Stimulated activated CD4-positive, alpha-beta T cell treated with anti-CD3 and anti-CD28 coated beads, Interleukin-4, amount 100 ng/mL, for 24 hours (primary cell): ENCODE measurements at regions not wholly inside any gene's neighbourhood (a gene's known extent, or its start where the extent isn't known, plus 50 kb on each side); places are given as distances from the start of the nearest gene placed in this dataset.

Experiments
- DNase-seq: peaks from one replicate; pipeline ENCODE4 v3.0.0-alpha.2; 2020

DNA sequence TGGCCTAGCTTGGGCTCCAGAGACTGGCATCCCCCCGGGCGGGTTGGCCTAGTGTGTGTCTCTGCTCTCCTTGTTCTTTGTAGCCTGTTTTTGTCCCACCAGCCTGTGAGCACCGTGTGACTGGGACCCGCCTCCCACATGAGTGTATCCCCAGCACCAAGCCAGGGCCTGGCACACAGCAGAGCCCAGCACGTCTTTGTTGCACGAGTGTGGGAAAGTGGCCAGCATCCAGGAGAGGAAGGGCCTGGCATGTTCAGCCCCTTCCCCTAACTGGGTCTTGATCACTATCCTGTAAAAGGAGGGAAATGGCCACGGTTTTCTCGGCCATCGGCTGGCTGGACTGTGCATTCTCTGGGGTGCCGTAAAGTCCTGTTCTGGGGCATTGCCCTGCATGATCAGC is 290.1 kb downstream of the BMP7 start:
- DNase-seq = no peak

DNA sequence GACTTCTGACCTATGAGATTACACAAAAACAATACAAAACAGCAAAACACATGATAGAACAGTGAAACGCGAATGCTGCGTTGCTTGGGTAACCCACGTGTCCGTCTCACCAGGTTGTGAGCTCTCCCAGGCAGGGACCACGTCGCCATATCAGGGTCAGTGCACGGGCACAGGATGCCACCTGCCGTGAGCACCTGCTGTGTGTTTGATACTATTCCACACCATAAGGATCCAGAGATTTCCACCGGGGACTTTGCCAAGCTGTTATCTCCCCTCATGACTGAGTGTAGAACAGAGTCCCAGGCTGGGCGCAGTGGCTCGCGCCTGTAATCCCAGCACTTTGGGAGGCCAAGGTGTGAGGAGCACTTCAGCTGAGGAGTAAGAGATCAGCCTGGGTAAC is 288.0 kb downstream of the BMP7 start:
- no peak for DNase-seq

- DNase-seq = no peak
These were observed 287.3 kb downstream of the BMP7 start for GRCh38 chr20:56979125-56979524.

DNA sequence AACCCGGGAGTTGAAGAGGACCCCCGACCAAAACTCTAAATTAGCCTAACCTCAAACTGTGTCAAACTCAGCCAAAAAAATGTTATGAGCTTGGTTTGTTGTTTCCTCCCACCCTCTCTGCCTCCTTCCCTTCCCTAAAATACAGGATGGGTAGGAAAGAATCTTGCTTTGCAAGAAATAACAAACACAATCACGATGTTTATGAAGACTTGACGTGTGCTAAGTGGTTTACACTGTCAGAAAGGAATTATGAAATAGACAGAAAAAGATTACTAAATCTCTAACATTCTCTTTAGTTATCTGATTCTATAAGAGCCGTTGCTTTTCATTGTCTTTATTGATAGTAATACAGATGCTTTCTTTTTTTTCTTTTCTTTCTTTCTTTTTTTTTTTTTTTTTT is 285.1 kb downstream of the BMP7 start:
- no peak for DNase-seq

DNA sequence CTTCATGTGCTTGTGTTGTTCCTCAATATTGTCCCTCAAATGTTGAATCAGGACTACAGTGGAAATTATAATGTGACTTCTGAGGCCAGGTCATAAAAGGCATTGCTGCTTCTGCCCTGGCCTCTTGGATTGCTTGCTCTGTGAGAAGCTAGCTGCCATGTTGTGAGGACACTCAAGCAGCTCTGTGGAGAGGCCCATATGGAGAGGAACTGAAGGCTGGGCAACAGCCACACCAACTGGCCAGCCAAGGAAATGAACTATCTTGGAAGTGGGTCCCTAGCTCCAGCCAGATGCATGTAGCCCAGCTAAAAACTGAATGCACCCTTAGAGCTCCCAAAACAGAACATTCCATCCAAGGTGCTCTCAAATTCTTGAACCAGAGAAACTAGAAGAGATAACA is 282.6 kb downstream of the BMP7 start:
- DNase-seq = no peak

GRCh38 chr20:56985066-56985685 is 281.3 kb downstream of the BMP7 start:
- DNase-seq = no peak

GRCh38 chr20:56986476-56986875 is 280.0 kb downstream of the BMP7 start:
- DNase-seq = no peak

GRCh38 chr20:56986931-56987720 is 279.3 kb downstream of the BMP7 start:
- no peak for DNase-seq

DNA sequence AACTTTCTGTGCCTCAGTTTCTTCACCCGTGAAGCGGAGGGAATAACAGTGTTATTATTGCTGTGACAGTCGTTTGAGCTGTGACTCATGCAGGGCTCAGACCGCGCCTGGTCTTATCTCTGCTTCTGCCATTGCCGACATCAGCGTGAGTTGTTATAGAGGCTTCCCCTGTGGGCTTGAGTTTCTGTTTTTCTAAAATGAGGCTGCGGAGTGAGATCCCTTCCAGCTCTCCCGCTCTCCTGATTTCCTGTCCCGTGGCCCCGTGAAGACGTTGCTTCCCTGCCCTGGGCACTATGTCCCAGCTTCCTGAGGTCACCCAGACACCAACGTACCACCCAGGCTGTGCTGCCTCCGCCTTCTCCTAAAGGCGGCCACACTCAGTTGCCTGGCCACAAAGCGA is 278.5 kb downstream of the BMP7 start:
- no peak for DNase-seq

- no peak for DNase-seq
These were observed 278.0 kb downstream of the BMP7 start for GRCh38 chr20:56988446-56988845.

DNA sequence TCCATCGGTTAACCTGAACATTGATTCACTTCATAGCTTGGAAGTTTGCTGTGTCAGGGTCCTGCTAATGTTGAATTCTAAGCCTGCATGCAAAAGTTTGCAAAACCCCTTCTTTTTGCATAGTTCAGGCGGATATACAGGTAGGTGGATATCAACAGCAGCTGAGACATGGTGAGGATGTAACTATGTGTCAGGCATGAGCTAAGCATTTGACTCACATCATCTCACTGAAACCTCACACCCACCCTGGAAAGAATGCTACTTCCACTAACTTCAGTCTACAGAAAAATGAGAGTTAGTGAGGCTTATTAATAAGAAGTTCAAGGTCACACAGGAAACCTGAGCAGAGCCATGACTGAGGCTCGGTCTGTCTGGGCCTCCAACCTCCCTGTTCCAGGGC is 276.9 kb downstream of the BMP7 start:
- no peak for DNase-seq

DNA sequence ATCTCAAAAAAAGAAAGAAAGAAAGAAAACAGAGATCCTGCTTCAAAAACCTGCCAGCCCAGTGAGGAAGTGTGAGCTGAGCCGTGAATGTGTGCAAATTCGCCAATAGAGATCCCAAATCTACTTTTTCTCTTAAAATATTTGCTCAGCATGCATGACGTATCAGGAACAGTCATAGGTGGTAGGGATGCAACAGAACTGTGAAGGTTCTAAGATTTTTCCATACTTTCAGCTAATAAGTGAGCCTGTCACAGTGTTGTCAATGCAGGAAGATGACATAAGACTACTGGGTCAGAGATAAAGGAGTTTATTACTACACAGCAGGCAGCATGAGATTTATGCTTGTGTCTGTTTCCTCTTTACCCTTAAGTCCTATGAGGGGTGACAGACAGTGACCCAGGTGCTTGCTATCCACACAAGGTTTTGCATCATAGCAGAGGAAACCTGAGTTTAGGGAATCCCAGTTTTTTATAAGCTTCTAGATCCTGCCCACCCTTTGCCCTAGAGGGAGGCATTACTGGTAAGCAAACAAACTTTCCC is 273.4 kb downstream of the BMP7 start:
- no peak for DNase-seq

DNA sequence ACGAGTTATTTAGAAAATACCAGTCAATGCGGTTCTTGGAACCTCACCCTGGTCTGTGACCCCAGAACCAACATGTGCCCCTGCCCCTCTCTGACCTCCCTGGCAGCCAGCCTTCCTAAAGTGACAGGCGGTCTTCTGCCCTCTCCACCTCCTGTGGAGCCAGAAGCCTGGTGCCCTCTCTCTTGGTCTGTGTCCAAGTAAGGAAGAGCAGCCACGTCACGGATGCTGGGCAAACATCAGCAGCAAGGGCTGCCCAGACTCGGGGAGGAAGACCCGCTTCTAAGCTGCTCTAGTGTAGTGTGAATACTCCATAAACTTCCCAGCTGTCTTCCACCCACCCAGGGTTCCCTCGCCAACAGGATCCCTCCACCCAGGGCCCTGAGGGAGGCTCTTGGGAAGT is 272.4 kb downstream of the BMP7 start:
- DNase-seq = no peak

DNA sequence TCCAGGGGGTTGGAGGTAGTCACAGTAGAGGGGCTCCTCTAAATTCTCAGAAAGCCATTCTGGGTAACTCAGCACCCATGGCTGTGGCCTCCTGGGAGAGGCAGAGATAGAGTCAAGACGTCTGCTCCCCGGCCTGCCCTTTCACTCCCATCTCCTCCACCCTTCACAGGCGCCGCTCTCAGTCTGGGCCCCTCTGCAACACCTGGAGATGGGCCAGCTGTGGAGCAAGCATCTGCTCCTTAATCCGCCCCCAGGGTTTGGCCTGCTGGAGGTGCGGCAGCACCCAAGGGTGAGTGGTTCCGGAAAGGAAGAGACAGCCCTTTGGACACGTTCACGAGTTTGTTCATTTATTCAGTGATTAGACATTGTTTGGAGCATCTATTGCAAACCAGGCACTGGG is 271.3 kb downstream of the BMP7 start:
- no peak for DNase-seq

DNA sequence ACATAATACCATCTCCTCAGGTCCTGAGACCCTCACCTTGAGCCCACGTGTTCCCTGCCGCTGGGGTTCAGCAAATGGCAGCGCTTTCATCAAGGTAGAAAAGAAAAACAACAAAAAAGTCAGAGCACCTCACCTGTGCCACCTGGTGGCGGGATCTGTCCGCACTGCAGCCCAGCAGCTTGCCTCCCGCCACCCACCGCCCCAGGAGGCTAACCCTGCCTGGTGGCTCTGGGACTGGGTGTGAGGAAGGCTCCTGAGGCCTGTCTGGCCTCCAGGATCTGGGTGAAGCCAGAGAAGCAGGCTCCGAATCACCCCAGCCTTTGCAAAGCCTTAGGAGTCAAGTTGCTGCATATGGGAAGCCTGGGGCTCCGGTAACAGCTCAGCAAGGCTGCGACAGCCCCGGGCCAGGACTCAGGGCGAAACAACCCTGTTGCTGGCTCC is 270.8 kb downstream of the BMP7 start:
- DNase-seq = no peak

DNA sequence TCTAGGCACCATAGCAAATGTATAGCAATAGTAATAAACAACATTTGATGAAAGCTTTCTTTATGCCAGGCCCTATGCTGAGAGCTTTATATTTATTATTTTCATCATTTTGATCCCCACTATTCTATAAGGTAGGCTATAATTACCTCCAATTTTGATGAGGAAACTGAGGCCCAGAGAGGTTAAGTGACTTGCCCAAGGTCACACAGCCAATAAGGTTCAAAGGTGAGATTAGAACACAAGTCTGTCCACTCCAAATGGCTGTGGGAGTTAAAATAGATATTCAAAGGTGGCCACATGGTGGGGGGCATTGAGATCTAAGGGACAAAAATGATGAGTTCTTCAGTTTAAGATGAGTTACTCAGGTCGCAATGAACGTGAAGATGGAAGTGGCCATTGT is 269.9 kb downstream of the BMP7 start:
- no peak for DNase-seq

DNA sequence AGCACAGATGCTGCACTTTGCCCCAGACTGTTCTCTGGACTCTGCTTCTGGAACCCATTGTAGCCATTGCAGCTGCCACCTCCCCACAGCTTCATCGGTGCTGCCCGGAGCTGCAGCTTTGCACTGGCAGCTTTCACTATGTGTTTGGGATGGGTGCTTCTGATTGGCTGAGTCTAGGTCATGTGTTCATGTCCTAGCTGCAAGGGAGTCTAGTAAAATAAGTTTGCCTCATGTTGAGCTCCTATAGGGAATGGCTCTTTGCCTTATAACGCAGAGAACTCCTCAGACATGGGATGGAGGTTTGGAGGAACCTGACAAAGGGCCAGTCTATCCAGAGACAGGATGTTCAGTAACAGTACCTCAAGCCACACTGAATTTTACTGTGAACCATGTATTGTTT is 268.0 kb downstream of the BMP7 start:
- DNase-seq = no peak

- no peak for DNase-seq
These were observed 265.9 kb downstream of the BMP7 start for GRCh38 chr20:57000441-57000968.

- no peak for DNase-seq
These were observed 265.2 kb downstream of the BMP7 start for GRCh38 chr20:57001126-57001767.

DNA sequence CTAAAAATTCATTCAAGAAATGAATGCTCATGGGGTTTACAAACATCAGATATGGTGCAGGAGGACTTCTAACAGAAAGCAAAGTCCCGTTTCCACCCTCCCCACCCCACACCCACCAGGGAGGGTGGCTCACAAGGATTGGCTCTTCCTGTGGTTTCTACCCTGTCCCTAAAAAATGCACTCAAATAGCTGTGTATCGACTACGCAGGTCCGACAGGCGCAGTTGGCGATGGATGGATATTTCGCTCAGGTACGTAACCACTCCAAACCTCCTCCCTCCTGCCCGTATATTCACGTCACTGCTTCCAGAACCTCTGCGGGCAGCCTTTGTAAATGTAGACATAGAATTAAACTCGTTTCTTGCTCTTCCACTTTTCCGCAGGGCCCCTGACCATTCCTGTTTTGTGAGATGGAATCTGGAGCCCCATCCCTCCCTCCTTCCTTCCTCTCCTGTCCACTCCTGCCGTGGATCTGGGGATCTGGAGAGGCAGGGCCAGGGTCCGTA is 264.3 kb downstream of the BMP7 start:
- no peak for DNase-seq

DNA sequence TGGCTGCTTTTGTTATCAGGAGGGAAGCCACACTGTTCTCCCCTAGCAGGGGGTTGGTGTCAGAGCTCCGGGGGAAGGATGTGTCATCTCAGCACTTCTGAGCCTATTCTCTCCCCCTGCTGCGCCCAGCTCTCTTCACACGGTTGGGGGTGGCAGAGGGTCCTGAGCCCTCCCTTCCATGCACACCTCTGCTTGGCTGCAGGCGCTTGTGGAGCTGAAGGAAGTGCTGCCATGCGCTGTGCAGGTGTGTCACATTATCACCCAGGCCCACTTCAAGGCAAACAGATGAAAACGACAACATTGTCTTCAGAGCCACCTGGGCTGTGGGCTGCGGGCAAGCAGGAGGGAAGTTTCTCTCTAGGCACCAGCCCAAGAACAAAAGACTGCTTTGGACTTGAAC is 263.4 kb downstream of the BMP7 start:
- no peak for DNase-seq

DNA sequence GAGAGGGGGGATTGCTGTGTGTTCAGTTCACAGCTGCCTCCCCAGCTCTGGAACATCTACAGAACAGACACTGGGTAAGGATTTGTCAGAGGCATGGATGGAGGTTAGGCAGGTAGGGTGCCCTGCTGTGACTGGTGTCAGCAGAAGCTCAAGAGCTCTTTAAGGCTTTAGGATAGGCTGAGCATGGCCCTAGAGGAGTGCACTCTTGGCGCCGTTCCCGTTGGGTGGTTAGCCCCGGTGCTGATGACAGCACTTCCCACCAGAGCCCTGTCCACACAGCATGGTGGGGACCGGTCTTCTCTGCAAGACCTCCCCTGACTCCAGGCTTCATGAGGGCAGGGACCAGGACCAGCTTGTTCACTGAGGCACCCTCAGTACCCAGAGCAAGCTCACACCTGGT is 262.0 kb downstream of the BMP7 start:
- no peak for DNase-seq
